ENCODE measurements at regions not wholly inside any gene's neighbourhood (a gene's known extent, or its start where the extent isn't known, plus 50 kb on each side); places are given as distances from the start of the nearest gene placed in this dataset.

GRCh38 chr3:177491296-177492032, 294.2 kb upstream of the TBL1XR1 start:
- no peak for TF ChIP-seq EZH2 (IDR thresholded peaks at IDR 0.05; ENCODE audit: borderline replicate concordance, low read length)
- TF ChIP-seq CTCF (conservative IDR thresholded peaks at IDR 0.05 in 1 of 2, IDR thresholded peaks at IDR 0.05 in 1 of 2; ENCODE audit: extremely low read depth in 1 of 2, insufficient read depth in 1 of 2, low read depth in 1 of 2, low read length in 2 of 2) = no peak

Measured in mammary epithelial cell (primary cell).